ENCODE measurements at regions not wholly inside any gene's neighbourhood (a gene's known extent, or its start where the extent isn't known, plus 50 kb on each side); places are given as distances from the start of the nearest gene placed in this dataset.

DNA sequence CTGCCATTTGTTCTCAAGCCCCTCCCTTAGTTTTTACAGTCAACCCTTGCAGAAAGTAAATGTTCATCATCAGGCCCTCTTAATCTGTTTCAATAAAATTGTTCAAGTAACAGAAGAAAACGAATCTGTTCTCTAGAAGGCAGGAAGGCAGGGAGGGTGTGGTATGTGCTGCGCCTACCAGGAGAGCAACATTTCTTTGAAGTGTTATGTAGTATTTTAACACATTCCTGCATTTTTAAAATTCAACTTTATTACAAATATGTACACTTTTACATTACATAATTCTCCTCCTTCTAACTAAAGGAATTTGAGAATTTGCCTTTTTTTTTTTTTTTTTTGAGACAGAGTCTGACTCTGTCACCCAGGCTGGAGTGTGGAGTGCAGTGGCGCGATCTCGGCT, 657.8 kb downstream of the MCTP2 start (continued):
- TF ChIP-seq, protein P1, sequence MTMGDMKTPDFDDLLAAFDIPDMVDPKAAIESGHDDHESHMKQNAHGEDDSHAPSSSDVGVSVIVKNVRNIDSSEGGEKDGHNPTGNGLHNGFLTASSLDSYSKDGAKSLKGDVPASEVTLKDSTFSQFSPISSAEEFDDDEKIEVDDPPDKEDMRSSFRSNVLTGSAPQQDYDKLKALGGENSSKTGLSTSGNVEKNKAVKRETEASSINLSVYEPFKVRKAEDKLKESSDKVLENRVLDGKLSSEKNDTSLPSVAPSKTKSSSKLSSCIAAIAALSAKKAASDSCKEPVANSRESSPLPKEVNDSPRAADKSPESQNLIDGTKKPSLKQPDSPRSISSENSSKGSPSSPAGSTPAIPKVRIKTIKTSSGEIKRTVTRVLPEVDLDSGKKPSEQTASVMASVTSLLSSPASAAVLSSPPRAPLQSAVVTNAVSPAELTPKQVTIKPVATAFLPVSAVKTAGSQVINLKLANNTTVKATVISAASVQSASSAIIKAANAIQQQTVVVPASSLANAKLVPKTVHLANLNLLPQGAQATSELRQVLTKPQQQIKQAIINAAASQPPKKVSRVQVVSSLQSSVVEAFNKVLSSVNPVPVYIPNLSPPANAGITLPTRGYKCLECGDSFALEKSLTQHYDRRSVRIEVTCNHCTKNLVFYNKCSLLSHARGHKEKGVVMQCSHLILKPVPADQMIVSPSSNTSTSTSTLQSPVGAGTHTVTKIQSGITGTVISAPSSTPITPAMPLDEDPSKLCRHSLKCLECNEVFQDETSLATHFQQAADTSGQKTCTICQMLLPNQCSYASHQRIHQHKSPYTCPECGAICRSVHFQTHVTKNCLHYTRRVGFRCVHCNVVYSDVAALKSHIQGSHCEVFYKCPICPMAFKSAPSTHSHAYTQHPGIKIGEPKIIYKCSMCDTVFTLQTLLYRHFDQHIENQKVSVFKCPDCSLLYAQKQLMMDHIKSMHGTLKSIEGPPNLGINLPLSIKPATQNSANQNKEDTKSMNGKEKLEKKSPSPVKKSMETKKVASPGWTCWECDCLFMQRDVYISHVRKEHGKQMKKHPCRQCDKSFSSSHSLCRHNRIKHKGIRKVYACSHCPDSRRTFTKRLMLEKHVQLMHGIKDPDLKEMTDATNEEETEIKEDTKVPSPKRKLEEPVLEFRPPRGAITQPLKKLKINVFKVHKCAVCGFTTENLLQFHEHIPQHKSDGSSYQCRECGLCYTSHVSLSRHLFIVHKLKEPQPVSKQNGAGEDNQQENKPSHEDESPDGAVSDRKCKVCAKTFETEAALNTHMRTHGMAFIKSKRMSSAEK (CRISPR knock-in tag; IDR thresholded peaks at IDR 0.05; ENCODE audit: borderline replicate concordance): no peak
- TF ChIP-seq ZNF121 (CRISPR knock-in tag; IDR thresholded peaks at IDR 0.05): no peak
- no peak for TF ChIP-seq SMAD3 (CRISPR knock-in tag; IDR thresholded peaks at IDR 0.05; ENCODE audit: borderline replicate concordance)
- TF ChIP-seq ATF1 (CRISPR knock-in tag; IDR thresholded peaks at IDR 0.05): no peak

DNA sequence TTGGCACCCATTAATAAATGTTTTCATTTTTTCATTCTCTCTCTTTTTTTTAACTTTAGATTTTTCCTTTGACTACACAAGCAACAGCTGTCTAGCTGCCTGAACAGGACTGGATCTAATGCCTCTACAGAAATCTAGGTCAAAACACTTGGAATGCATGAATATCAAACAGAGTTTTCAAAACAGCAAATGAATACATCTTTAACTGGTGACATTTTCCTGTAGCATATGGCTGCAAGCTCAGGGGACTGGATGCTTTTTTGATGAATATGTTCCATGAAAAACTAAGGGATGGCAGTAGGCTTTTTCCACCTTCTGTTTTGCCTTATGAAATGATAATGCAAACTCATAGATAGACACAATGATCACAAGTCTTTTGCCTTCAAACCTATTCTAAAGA, 661.7 kb downstream of the MCTP2 start:
- no peak for TF ChIP-seq CREB1 (CRISPR knock-in tag; IDR thresholded peaks at IDR 0.05)
- TF ChIP-seq TEAD4 (CRISPR knock-in tag; IDR thresholded peaks at IDR 0.05): no peak
- TF ChIP-seq, protein P2, sequence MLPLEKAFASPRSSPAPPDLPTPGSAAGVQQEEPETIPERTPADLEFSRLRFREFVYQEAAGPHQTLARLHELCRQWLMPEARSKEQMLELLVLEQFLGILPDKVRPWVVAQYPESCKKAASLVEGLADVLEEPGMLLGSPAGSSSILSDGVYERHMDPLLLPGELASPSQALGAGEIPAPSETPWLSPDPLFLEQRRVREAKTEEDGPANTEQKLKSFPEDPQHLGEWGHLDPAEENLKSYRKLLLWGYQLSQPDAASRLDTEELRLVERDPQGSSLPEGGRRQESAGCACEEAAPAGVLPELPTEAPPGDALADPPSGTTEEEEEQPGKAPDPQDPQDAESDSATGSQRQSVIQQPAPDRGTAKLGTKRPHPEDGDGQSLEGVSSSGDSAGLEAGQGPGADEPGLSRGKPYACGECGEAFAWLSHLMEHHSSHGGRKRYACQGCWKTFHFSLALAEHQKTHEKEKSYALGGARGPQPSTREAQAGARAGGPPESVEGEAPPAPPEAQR (CRISPR knock-in tag; IDR thresholded peaks at IDR 0.05): no peak
- TF ChIP-seq GABPB1 (CRISPR knock-in tag; IDR thresholded peaks at IDR 0.05): no peak
- TF ChIP-seq, protein P3, sequence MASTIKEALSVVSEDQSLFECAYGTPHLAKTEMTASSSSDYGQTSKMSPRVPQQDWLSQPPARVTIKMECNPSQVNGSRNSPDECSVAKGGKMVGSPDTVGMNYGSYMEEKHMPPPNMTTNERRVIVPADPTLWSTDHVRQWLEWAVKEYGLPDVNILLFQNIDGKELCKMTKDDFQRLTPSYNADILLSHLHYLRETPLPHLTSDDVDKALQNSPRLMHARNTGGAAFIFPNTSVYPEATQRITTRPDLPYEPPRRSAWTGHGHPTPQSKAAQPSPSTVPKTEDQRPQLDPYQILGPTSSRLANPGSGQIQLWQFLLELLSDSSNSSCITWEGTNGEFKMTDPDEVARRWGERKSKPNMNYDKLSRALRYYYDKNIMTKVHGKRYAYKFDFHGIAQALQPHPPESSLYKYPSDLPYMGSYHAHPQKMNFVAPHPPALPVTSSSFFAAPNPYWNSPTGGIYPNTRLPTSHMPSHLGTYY (CRISPR knock-in tag; IDR thresholded peaks at IDR 0.05): no peak
- TF ChIP-seq SMAD3 (CRISPR knock-in tag; IDR thresholded peaks at IDR 0.05; ENCODE audit: borderline replicate concordance): no peak
- TF ChIP-seq, protein P4, sequence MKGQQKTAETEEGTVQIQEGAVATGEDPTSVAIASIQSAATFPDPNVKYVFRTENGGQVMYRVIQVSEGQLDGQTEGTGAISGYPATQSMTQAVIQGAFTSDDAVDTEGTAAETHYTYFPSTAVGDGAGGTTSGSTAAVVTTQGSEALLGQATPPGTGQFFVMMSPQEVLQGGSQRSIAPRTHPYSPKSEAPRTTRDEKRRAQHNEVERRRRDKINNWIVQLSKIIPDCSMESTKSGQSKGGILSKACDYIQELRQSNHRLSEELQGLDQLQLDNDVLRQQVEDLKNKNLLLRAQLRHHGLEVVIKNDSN (CRISPR knock-in tag; IDR thresholded peaks at IDR 0.05): no peak
- TF ChIP-seq, protein P5, sequence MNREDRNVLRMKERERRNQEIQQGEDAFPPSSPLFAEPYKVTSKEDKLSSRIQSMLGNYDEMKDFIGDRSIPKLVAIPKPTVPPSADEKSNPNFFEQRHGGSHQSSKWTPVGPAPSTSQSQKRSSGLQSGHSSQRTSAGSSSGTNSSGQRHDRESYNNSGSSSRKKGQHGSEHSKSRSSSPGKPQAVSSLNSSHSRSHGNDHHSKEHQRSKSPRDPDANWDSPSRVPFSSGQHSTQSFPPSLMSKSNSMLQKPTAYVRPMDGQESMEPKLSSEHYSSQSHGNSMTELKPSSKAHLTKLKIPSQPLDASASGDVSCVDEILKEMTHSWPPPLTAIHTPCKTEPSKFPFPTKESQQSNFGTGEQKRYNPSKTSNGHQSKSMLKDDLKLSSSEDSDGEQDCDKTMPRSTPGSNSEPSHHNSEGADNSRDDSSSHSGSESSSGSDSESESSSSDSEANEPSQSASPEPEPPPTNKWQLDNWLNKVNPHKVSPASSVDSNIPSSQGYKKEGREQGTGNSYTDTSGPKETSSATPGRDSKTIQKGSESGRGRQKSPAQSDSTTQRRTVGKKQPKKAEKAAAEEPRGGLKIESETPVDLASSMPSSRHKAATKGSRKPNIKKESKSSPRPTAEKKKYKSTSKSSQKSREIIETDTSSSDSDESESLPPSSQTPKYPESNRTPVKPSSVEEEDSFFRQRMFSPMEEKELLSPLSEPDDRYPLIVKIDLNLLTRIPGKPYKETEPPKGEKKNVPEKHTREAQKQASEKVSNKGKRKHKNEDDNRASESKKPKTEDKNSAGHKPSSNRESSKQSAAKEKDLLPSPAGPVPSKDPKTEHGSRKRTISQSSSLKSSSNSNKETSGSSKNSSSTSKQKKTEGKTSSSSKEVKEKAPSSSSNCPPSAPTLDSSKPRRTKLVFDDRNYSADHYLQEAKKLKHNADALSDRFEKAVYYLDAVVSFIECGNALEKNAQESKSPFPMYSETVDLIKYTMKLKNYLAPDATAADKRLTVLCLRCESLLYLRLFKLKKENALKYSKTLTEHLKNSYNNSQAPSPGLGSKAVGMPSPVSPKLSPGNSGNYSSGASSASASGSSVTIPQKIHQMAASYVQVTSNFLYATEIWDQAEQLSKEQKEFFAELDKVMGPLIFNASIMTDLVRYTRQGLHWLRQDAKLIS (CRISPR knock-in tag; IDR thresholded peaks at IDR 0.05; ENCODE audit: borderline replicate concordance): no peak
- TF ChIP-seq ELF4 (CRISPR knock-in tag; IDR thresholded peaks at IDR 0.05; ENCODE audit: low read depth): no peak
- TF ChIP-seq GRHL2 (CRISPR knock-in tag; IDR thresholded peaks at IDR 0.05; ENCODE audit: insufficient replicate concordance, severe bottlenecking): no peak
- no peak for TF ChIP-seq EMX1 (CRISPR knock-in tag; IDR thresholded peaks at IDR 0.05)
- no peak for TF ChIP-seq SOX15 (CRISPR knock-in tag; IDR thresholded peaks at IDR 0.05)
- TF ChIP-seq, protein P6, sequence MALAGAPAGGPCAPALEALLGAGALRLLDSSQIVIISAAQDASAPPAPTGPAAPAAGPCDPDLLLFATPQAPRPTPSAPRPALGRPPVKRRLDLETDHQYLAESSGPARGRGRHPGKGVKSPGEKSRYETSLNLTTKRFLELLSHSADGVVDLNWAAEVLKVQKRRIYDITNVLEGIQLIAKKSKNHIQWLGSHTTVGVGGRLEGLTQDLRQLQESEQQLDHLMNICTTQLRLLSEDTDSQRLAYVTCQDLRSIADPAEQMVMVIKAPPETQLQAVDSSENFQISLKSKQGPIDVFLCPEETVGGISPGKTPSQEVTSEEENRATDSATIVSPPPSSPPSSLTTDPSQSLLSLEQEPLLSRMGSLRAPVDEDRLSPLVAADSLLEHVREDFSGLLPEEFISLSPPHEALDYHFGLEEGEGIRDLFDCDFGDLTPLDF (CRISPR knock-in tag; IDR thresholded peaks at IDR 0.05): no peak
- no peak for TF ChIP-seq ZNF219 (CRISPR knock-in tag; IDR thresholded peaks at IDR 0.05; ENCODE audit: borderline replicate concordance)
- no peak for TF ChIP-seq NR3C1 (CRISPR knock-in tag; conservative IDR thresholded peaks at IDR 0.05; ENCODE audit: low read depth)
- ATAC-seq (no peak), DNase-seq (ENCODE audit: low spot score) (no peak)
- Mint-ChIP-seq H3K27ac (no peak overlapping the region), H3K9me3 (peaks cover 14% of the 10 kb centered on the region), H3K4me1 (no peaks in the 10 kb centered on the region), H3K27me3 (ENCODE audit: low read depth) (no peaks in the 10 kb centered on the region), H3K4me3 (no peak overlapping the region), H3K36me3 (0 out of 2 replicates have a peak, but pooled peaks cover 2% of the 10 kb centered on the region)
- CTCF ChIA-PET: no interaction called here
- POLR2A ChIA-PET: no interaction called here
